H1 (cell line): ENCODE measurements at regions not wholly inside any gene's neighbourhood (a gene's known extent, or its start where the extent isn't known, plus 50 kb on each side); places are given as distances from the start of the nearest gene placed in this dataset.

ENCODE experiments used
- CTCF ChIA-PET: fragments of 300-600 bp; sonication (Branson Sonifier 250); formaldehyde crosslinking; loops from one replicate; lab custom pipeline; 2021; ENCODE audit not compliant: partially characterized antibody; lab: Charles Lee
- POLR2A ChIA-PET: fragments of 300-600 bp; sonication (Branson Sonifier 250); formaldehyde crosslinking; loops from one replicate; lab custom pipeline; 2021; ENCODE audit warnings: inconsistent platforms; ENCODE audit not compliant: partially characterized antibody; lab: Charles Lee
- DNase-seq, 2 experiments: peaks; one replicate each; pipeline versions ENCODE4 v3.0.0 to v3.0.0-alpha.2; 2010 to 2022; ENCODE audit warnings: low spot score in 2 of 2, low read depth in 1 of 2, mixed read lengths in 1 of 2
- FAIRE-seq: peaks from 2 replicates; lab custom pipeline; 2011; peaks lifted over from hg19 to GRCh38; lab: Jason Lieb, UNC
- H2AFZ ChIP-seq: 2 replicates; pipeline ENCODE4 v1.8.1; 2012; ENCODE audit warnings: low read length, inconsistent platforms
- H2AK5ac ChIP-seq: 2 replicates; pipeline ENCODE4 v1.6.1; 2013; ENCODE audit warnings: low read depth, low read length
- H2BK120ac ChIP-seq: replicated peaks from 2 replicates; pipeline ENCODE3; 2013; ENCODE audit warnings: low read depth, low read length, inconsistent platforms
- H2BK12ac ChIP-seq: 2 replicates; pipeline ENCODE4 v1.6.1; 2013; ENCODE audit warnings: low read depth, low read length
- H2BK15ac ChIP-seq: 2 replicates; pipeline ENCODE4 v1.6.1; 2013; ENCODE audit warnings: low read length
- H2BK20ac ChIP-seq: 2 replicates; pipeline ENCODE4 v1.6.1; 2013; ENCODE audit warnings: low read length
- H2BK5ac ChIP-seq: 2 replicates; pipeline ENCODE4 v1.6.1; 2013; ENCODE audit warnings: low read depth, low read length
- H3K14ac ChIP-seq: 2 replicates; pipeline ENCODE4 v1.6.1; 2013; ENCODE audit warnings: inconsistent platforms; ENCODE audit not compliant: insufficient read length
- H3K18ac ChIP-seq: 2 replicates; pipeline ENCODE4 v1.6.1; 2013; ENCODE audit warnings: low read length; ENCODE audit errors: extremely low read depth
- H3K23ac ChIP-seq: 2 replicates; pipeline ENCODE4 v1.6.1; 2013; ENCODE audit warnings: inconsistent platforms; ENCODE audit not compliant: insufficient read length
- H3K23me2 ChIP-seq: 2 replicates; pipeline ENCODE4 v1.6.1; 2013; ENCODE audit warnings: low read depth, low read length
- H3K27ac ChIP-seq: 2 replicates; pipeline ENCODE4 v1.6.1; 2011; ENCODE audit warnings: low read depth, low read length, inconsistent platforms
- H3K27me3 ChIP-seq, 4 experiments: replicated peaks in 1 of 4; 1 replicate in 1 of 4; 2 replicates in 3 of 4; pipeline versions ENCODE4 v1.6.1 to v1.8.1; 2011 to 2013; ENCODE audit warnings: low read length in 3 of 4, mild to moderate bottlenecking in 3 of 4, inconsistent platforms in 2 of 4, mixed read lengths in 2 of 4, moderate library complexity in 1 of 4; ENCODE audit not compliant: control insufficient read depth in 3 of 4, insufficient read depth in 3 of 4; ENCODE audit errors: extremely low read depth in 1 of 4
- H3K36me3 ChIP-seq, 4 experiments: 2 replicates each; pipeline versions ENCODE4 v1.6.1 to v1.8.1; 2011 to 2013; ENCODE audit warnings: mild to moderate bottlenecking in 4 of 4, low read length in 3 of 4, moderate library complexity in 2 of 4, control low read depth in 1 of 4, inconsistent platforms in 1 of 4; ENCODE audit not compliant: insufficient read depth in 4 of 4, control insufficient read depth in 2 of 4
- H3K4ac ChIP-seq: replicated peaks from 2 replicates; pipeline ENCODE3; 2013; ENCODE audit warnings: low read length, low read depth, mixed read lengths, inconsistent platforms; ENCODE audit not compliant: insufficient read length
- H3K4me1 ChIP-seq, 4 experiments: replicated peaks in 1 of 4; 1 replicate in 1 of 4; 2 replicates in 3 of 4; pipeline versions ENCODE4 v1.6.1 to v1.8.1; 2011 to 2013; ENCODE audit warnings: low read length in 3 of 4, inconsistent platforms in 2 of 4, mixed read lengths in 1 of 4; ENCODE audit not compliant: insufficient read depth in 4 of 4, control insufficient read depth in 3 of 4
- H3K4me2 ChIP-seq, 2 experiments: 2 replicates each; pipeline versions ENCODE4 v1.6.1 to v1.8.1; 2011 to 2013; ENCODE audit warnings: low read depth in 2 of 2, low read length in 2 of 2, control low read depth in 1 of 2, inconsistent platforms in 1 of 2, mild to moderate bottlenecking in 1 of 2; ENCODE audit not compliant: insufficient read depth in 1 of 2
- H3K4me3 ChIP-seq, 4 experiments: fragments of 200-600, 300-600 bp in 1 of 4; sonication (generic), shearing (Covaris generic), sonication (Bioruptor Twin) in 1 of 4; 2 replicates each; pipeline versions ENCODE4 v1.5.1 to v1.8.1; 2011 to 2016; ENCODE audit warnings: low read length in 4 of 4, low read depth in 3 of 4, control low read depth in 2 of 4, inconsistent platforms in 2 of 4, mild to moderate bottlenecking in 2 of 4, mixed read lengths in 1 of 4, moderate library complexity in 1 of 4; ENCODE audit not compliant: insufficient read depth in 2 of 4; ENCODE audit errors: extremely low read depth in 1 of 4
- H3K56ac ChIP-seq: replicated peaks from 2 replicates; pipeline ENCODE3; 2013; ENCODE audit warnings: low read depth, mild to moderate bottlenecking, mixed read lengths, low read length, inconsistent platforms; ENCODE audit not compliant: insufficient read length
- H3K79me1 ChIP-seq: 2 replicates; pipeline ENCODE4 v1.6.1; 2013; ENCODE audit warnings: low read depth, low read length, control low read depth
- H3K79me2 ChIP-seq, 2 experiments: 2 replicates each; pipeline versions ENCODE4 v1.6.1 to v1.8.1; 2012 to 2013; ENCODE audit warnings: low read length in 2 of 2, mild to moderate bottlenecking in 2 of 2, inconsistent platforms in 1 of 2; ENCODE audit not compliant: insufficient read depth in 2 of 2, control insufficient read depth in 1 of 2
- H3K9ac ChIP-seq, 4 experiments: replicated peaks in 1 of 4; 1 replicate in 1 of 4; 2 replicates in 3 of 4; pipeline versions ENCODE4 v1.6.1 to v1.8.1; 2011 to 2013; ENCODE audit warnings: low read depth in 3 of 4, low read length in 3 of 4, control low read depth in 2 of 4, mild to moderate bottlenecking in 2 of 4, moderate library complexity in 2 of 4, inconsistent platforms in 1 of 4; ENCODE audit errors: extremely low read depth in 1 of 4
- H3K9me3 ChIP-seq, 2 experiments: 2 replicates each; pipeline versions ENCODE4 v1.6.1 to v1.8.1; 2012 to 2013; ENCODE audit warnings: mild to moderate bottlenecking in 2 of 2, moderate library complexity in 2 of 2, control low read depth in 1 of 2, inconsistent platforms in 1 of 2, low read depth in 1 of 2, low read length in 1 of 2, mixed read lengths in 1 of 2; ENCODE audit not compliant: insufficient read depth in 2 of 2
- H4K20me1 ChIP-seq, 2 experiments: replicated peaks in 1 of 2; 2 replicates each; pipeline versions ENCODE3 to v1.8.1; 2011 to 2013; ENCODE audit warnings: inconsistent platforms in 2 of 2, low read length in 2 of 2, mild to moderate bottlenecking in 1 of 2; ENCODE audit not compliant: insufficient read depth in 2 of 2, control insufficient read depth in 1 of 2
- H4K5ac ChIP-seq: 2 replicates; pipeline ENCODE4 v1.6.1; 2013; ENCODE audit warnings: low read length, low read depth, mixed read lengths, inconsistent platforms; ENCODE audit not compliant: insufficient read length
- H4K8ac ChIP-seq: 2 replicates; pipeline ENCODE4 v1.8.0; 2013; ENCODE audit warnings: mild to moderate bottlenecking, moderate library complexity, low read length, inconsistent platforms; ENCODE audit not compliant: insufficient read depth; ENCODE audit errors: extremely low read depth
- H4K91ac ChIP-seq: replicated peaks from 2 replicates; pipeline ENCODE3; 2013; ENCODE audit warnings: low read length, mixed read lengths, inconsistent platforms; ENCODE audit not compliant: insufficient read length
- ASH2L ChIP-seq: fragments of 200-600, 300-600 bp; sonication (generic); IDR thresholded peaks from one replicate; pipeline ENCODE4 v1.7.1; 2017; ENCODE audit warnings: low read length
- EP300 ChIP-seq, 2 experiments: IDR thresholded peaks; 1 replicate in 1 of 2; 2 replicates in 1 of 2; pipeline ENCODE4 v1.6.1; 2011 to 2012; ENCODE audit warnings: low read depth in 2 of 2, low read length in 2 of 2, mild to moderate bottlenecking in 2 of 2, borderline replicate concordance in 1 of 2, inconsistent platforms in 1 of 2, moderate library complexity in 1 of 2
- GTF2F1 ChIP-seq: IDR thresholded peaks from 2 replicates; pipeline ENCODE4 v1.6.1; 2012; ENCODE audit warnings: low read depth, low read length, improper control_type of control experiment, borderline replicate concordance
- HDAC2 ChIP-seq, 2 experiments: fragments of 300-600 bp in 1 of 2; sonication (generic) in 1 of 2; IDR thresholded peaks; 2 replicates each; pipeline ENCODE4 v1.6.1; 2011 to 2012; ENCODE audit warnings: low read depth in 2 of 2, low read length in 2 of 2, mild to moderate bottlenecking in 2 of 2, moderate library complexity in 2 of 2, borderline replicate concordance in 1 of 2, inconsistent platforms in 1 of 2
- POLR2AphosphoS5 ChIP-seq: IDR thresholded peaks from 2 replicates; pipeline ENCODE4 v1.6.1; 2011; ENCODE audit warnings: low read depth, low read length
- RAD21 ChIP-seq, 2 experiments: IDR thresholded peaks in 1 of 2; conservative IDR thresholded peaks in 1 of 2; 2 replicates each; pipeline ENCODE4 v1.6.1; 2011; ENCODE audit warnings: low read depth in 2 of 2, low read length in 2 of 2, improper control_type of control experiment in 1 of 2, inconsistent platforms in 1 of 2, mild to moderate bottlenecking in 1 of 2, moderate library complexity in 1 of 2
- RFX5 ChIP-seq: IDR thresholded peaks from 2 replicates; pipeline ENCODE4 v1.6.1; 2011; ENCODE audit warnings: low read depth, low read length, improper control_type of control experiment, borderline replicate concordance
- SIN3A ChIP-seq, 2 experiments: IDR thresholded peaks in 1 of 2; conservative IDR thresholded peaks in 1 of 2; 2 replicates each; pipeline ENCODE4 v1.6.1; 2011 to 2012; ENCODE audit warnings: low read length in 2 of 2, improper control_type of control experiment in 1 of 2, low read depth in 1 of 2, mild to moderate bottlenecking in 1 of 2
- SIRT6 ChIP-seq: IDR thresholded peaks from one replicate; pipeline ENCODE4 v1.7.1; 2012; ENCODE audit warnings: low read length, inconsistent platforms
- TAF7 ChIP-seq: optimal IDR thresholded peaks from 2 replicates; pipeline ENCODE3; 2011; ENCODE audit warnings: low read depth, mild to moderate bottlenecking, inconsistent platforms, low read length, moderate library complexity, borderline replicate concordance
- WGBS, 2 experiments: shearing (Covaris generic) in 1 of 2; methylation state at CpG; one replicate each; pipeline versions ENCODE4 v1.1.6 to v1.1.7; 2013 to 2015; ENCODE audit warnings: low lambda C conversion rate in 2 of 2, mixed read lengths in 2 of 2, inconsistent platforms in 1 of 2, low coverage in 1 of 2, missing lambda C conversion rate in 1 of 2; ENCODE audit not compliant: insufficient replicate concordance in 2 of 2, insufficient coverage in 1 of 2, insufficient read length in 1 of 2; ENCODE audit errors: extremely low coverage in 1 of 2, missing lambda C conversion rate in 1 of 2; 5-methylcytosine and 5-hydroxymethylcytosine counted together
- TF ChIP-seq, protein P1 (sequence below), 3 experiments: IDR thresholded peaks; 1 replicate in 2 of 3; 2 replicates in 1 of 3; pipeline versions ENCODE4 v1.5.1 to v1.6.1; 2011; ENCODE audit warnings: low read length in 3 of 3, mild to moderate bottlenecking in 3 of 3, inconsistent platforms in 2 of 3, low read depth in 1 of 3, moderate library complexity in 1 of 3; ENCODE audit not compliant: insufficient read depth in 1 of 3; ENCODE audit errors: control extremely low read depth in 1 of 3

DNA sequence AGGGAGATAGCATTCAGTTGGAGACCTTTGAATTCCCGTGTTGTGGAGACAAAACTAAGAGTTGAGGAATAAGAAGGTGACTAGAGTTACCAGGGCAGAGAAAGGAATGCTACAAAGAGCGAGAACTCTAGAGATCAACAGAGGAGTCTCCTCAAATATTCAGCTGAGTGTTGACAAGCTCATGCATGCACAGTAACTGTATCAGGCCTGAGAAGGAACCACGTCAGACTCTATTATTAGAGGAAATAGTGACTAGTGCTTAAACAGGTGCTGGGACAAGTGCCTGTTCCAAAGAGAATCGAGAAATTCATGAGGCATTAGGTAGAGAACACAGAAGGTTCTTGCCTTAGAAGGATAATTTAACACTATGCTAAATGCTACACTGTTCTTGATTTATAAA lies 333.8 kb upstream of the CHORDC1 start:
- Histone ChIP-seq H2BK120ac (no peak overlapping the region), H2BK20ac (no peak overlapping the region), H3K27ac (no peak overlapping the region), H2BK12ac (no peak overlapping the region), H3K4me2 (no peak overlapping the region), H3K4me1 (no peaks in the 10 kb centered on the region), H3K18ac (no peak overlapping the region), H3K14ac (no peak overlapping the region), H3K56ac (no peak overlapping the region), H3K36me3 (no peaks in the 10 kb centered on the region), H3K27me3 (no peaks in the 10 kb centered on the region), H4K91ac (no peak overlapping the region), H4K8ac (no peak overlapping the region), H3K4ac (no peak overlapping the region), H4K5ac (no peak overlapping the region), H3K9me3 (no peaks in the 10 kb centered on the region), H3K4me3 (no peak overlapping the region), H3K23ac (no peak overlapping the region), H2BK5ac (no peak overlapping the region), H2BK15ac (no peak overlapping the region), H3K23me2 (no peaks in the 10 kb centered on the region), H2AK5ac (no peak overlapping the region), H4K20me1 (no peaks in the 10 kb centered on the region), H3K79me1 (no peaks in the 10 kb centered on the region), H3K79me2 (no peaks in the 10 kb centered on the region), H2AFZ (no peak overlapping the region), H3K9ac (no peak overlapping the region)
- ChIA-PET CTCF (interaction anchor here (1.2 kb wide), 1 partner anchor 335 kb away, joined by 3 read pairs; no protein-coding TSS in a partner anchor), POLR2A (interaction anchor here (0.7 kb wide), 1 partner anchor 42 kb away, joined by 3 read pairs; no protein-coding TSS in a partner anchor)
- WGBS, 2 experiments = 93% methylated on average over 4 of the region's 4 CpGs; no CpG with 5 or more reads in 1 of the 2 experiments
- FAIRE-seq (no peak), DNase-seq (no peak)
- TF ChIP-seq HDAC2 (IDR thresholded peaks at IDR 0.05; ENCODE audit: borderline replicate concordance in 1 of 2, low read depth in 2 of 2, low read length in 2 of 2) (no peak), SIN3A (conservative IDR thresholded peaks at IDR 0.05 in 1 of 2, IDR thresholded peaks at IDR 0.05 in 1 of 2; ENCODE audit: low read depth in 1 of 2, low read length in 2 of 2) (no peak), EP300 (IDR thresholded peaks at IDR 0.05; ENCODE audit: borderline replicate concordance in 1 of 2, low read depth in 2 of 2, low read length in 2 of 2) (no peak), SIRT6 (no peak), ASH2L (no peak), POLR2AphosphoS5 (no peak), RFX5 (no peak), GTF2F1 (no peak), TAF7 (no peak), RAD21 (IDR thresholded peaks at IDR 0.05 in 1 of 2, conservative IDR thresholded peaks at IDR 0.05 in 1 of 2; ENCODE audit: low read depth in 2 of 2, low read length in 2 of 2) (no peak)
- TF ChIP-seq, protein P1, sequence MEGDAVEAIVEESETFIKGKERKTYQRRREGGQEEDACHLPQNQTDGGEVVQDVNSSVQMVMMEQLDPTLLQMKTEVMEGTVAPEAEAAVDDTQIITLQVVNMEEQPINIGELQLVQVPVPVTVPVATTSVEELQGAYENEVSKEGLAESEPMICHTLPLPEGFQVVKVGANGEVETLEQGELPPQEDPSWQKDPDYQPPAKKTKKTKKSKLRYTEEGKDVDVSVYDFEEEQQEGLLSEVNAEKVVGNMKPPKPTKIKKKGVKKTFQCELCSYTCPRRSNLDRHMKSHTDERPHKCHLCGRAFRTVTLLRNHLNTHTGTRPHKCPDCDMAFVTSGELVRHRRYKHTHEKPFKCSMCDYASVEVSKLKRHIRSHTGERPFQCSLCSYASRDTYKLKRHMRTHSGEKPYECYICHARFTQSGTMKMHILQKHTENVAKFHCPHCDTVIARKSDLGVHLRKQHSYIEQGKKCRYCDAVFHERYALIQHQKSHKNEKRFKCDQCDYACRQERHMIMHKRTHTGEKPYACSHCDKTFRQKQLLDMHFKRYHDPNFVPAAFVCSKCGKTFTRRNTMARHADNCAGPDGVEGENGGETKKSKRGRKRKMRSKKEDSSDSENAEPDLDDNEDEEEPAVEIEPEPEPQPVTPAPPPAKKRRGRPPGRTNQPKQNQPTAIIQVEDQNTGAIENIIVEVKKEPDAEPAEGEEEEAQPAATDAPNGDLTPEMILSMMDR (IDR thresholded peaks at IDR 0.05; ENCODE audit: control extremely low read depth in 1 of 3, insufficient read depth in 1 of 3, low read depth in 1 of 3, low read length in 3 of 3) = no peak
